Gastroesophageal sphincter (tissue), 4 donors: ENCODE measurements at regions not wholly inside any gene's neighbourhood (a gene's known extent, or its start where the extent isn't known, plus 50 kb on each side); places are given as distances from the start of the nearest gene placed in this dataset.

Source experiments
- ATAC-seq: fragments of 150-250 bp; one replicate; pipeline ENCODE4 v1.9.1; 2016; ENCODE audit warnings: mild to moderate bottlenecking, moderate library complexity
- H3K27ac ChIP-seq, 4 donors: fragments of 200-600 bp; sonication (generic) in 3 of 4; 1 replicate in 3 of 4; 2 replicates in 1 of 4; pipeline ENCODE4 v1.5.1; 2016 to 2019
- H3K27me3 ChIP-seq: fragments of 200-600 bp; sonication (generic); one replicate; pipeline ENCODE4 v1.5.1; 2019
- H3K36me3 ChIP-seq, 2 donors: fragments of 200-600 bp; sonication (generic); one replicate each; pipeline ENCODE4 v1.5.1; 2019; ENCODE audit warnings: control low read depth in 1 of 2
- H3K4me1 ChIP-seq, 3 donors: fragments of 200-600 bp; sonication (generic); 1 replicate in 2 of 3; 2 replicates in 1 of 3; pipeline ENCODE4 v1.5.1; 2016 to 2019; ENCODE audit warnings: control low read depth in 2 of 3
- H3K4me3 ChIP-seq, 2 donors: fragments of 200-600 bp; sonication (generic); one replicate each; pipeline ENCODE4 v1.5.1; 2019; ENCODE audit warnings: mild to moderate bottlenecking in 1 of 2, moderate library complexity in 1 of 2
- H3K9me3 ChIP-seq, 3 donors: fragments of 200-600 bp; sonication (generic); one replicate each; pipeline ENCODE4 v1.5.1; 2017 to 2019; ENCODE audit warnings: control low read depth in 2 of 3
- CTCF ChIP-seq, 4 experiments: fragments of 200-600 bp in 2 of 4; fragments of 450-650 bp in 2 of 4; sonication (generic) in 1 of 4; IDR thresholded peaks; one replicate each; pipeline ENCODE4 v1.5.1; 2017 to 2019; ENCODE audit warnings: antibody characterized with exemption in 4 of 4, mild to moderate bottlenecking in 2 of 4, moderate library complexity in 2 of 4
- EP300 ChIP-seq: sonication (generic); formaldehyde crosslinking; IDR thresholded peaks from one replicate; pipeline ENCODE4 v1.6.1; 2017; ENCODE audit warnings: antibody characterized with exemption, mild to moderate bottlenecking
- POLR2A ChIP-seq, 2 donors: fragments of 450-650 bp; IDR thresholded peaks; one replicate each; pipeline ENCODE4 v1.6.1; 2017; ENCODE audit warnings: antibody characterized with exemption in 2 of 2, mild to moderate bottlenecking in 2 of 2, moderate library complexity in 1 of 2
- POLR2AphosphoS5 ChIP-seq: sonication (generic); formaldehyde crosslinking; IDR thresholded peaks from one replicate; pipeline ENCODE4 v1.6.1; 2017; ENCODE audit warnings: antibody characterized with exemption
- WGBS, 2 donors: methylation state at CpG; one replicate each; pipeline ENCODE4 v1.1.5; 2018; ENCODE audit warnings: low coverage in 1 of 2; 5-methylcytosine and 5-hydroxymethylcytosine counted together

GRCh38 chr16:86974120-86974519 lies 343.1 kb downstream of the C16orf95 start:
- Histone ChIP-seq H3K36me3 (no peaks in the 10 kb centered on the region), H3K4me3 (no peak overlapping the region), H3K9me3 (peaks cover 0 to 19% (median 0%) of the 10 kb centered on the region in 3 donors), H3K4me1 (no peaks in the 10 kb centered on the region), H3K27me3 (peaks cover 42% of the 10 kb centered on the region), H3K27ac (no peak overlapping the region)
- no peak for TF ChIP-seq EP300
- TF ChIP-seq POLR2AphosphoS5: no peak
- no peak for TF ChIP-seq POLR2A (IDR thresholded peaks at IDR 0.05)
- no peak for TF ChIP-seq CTCF (IDR thresholded peaks at IDR 0.05)
- no CpG with 5 or more reads among the region's 2 CpGs for WGBS, 2 donors
- no peak for ATAC-seq

GRCh38 chr16:86975445-86975844 lies 341.7 kb downstream of the C16orf95 start:
- TF ChIP-seq POLR2AphosphoS5 (no peak), POLR2A (IDR thresholded peaks at IDR 0.05) (no peak), EP300 (no peak), CTCF (IDR thresholded peaks at IDR 0.05) (no peak)
- WGBS, 2 donors: no CpG with 5 or more reads among the region's 2 CpGs
- H3K27me3 ChIP-seq: peaks cover 38% of the 10 kb centered on the region
- no peaks in the 10 kb centered on the region for H3K4me1 ChIP-seq
- ATAC-seq: no peak
- H3K4me3 ChIP-seq: no peak overlapping the region
- peaks cover 0 to 11% (median 0%) of the 10 kb centered on the region in 3 donors for H3K9me3 ChIP-seq
- no peak overlapping the region for H3K27ac ChIP-seq
- H3K36me3 ChIP-seq: no peaks in the 10 kb centered on the region

DNA sequence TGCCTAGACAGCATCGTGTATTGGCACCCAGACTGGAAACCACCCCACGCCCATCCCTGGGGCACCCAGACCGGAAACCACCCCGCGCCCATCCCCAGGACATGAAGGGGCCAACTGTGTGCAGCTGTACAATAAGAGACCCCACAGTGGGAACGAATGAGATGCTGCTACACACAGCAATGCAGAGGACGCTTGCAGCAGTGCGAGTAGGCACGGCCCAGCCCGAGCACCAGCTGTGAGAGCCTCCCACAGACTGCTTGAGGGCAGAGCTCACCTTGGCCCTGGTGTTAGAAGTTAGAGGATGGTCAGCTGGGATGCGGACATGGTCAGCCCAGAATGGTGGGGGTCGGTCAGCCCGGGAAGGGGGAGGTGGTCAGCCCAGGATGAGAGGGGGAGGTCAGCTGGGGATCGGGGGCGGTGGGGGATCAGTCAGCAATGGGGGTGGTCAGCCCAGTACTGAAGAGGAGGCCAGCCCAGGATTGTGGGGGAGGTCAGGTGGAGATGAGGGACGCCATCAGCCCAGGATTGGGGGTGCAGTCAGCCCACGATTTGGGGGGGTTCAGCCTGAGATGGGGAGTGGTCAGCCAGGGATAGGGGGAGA lies 340.0 kb downstream of the C16orf95 start:
- no peak for TF ChIP-seq EP300
- no peak for TF ChIP-seq CTCF (IDR thresholded peaks at IDR 0.05)
- TF ChIP-seq POLR2A (IDR thresholded peaks at IDR 0.05): no peak
- TF ChIP-seq POLR2AphosphoS5: no peak
- Histone ChIP-seq H3K27me3 (peaks cover 24% of the 10 kb centered on the region), H3K27ac (no peak overlapping the region), H3K4me3 (no peak overlapping the region), H3K36me3 (no peaks in the 10 kb centered on the region), H3K4me1 (no peaks in the 10 kb centered on the region), H3K9me3 (peaks cover 0 to 7% (median 0%) of the 10 kb centered on the region in 3 donors)
- 73% methylated on average over 4 of the region's 17 CpGs; no CpG with 5 or more reads in 1 of the 2 donors for WGBS, 2 donors
- peak; percentile 13 for ATAC-seq

DNA sequence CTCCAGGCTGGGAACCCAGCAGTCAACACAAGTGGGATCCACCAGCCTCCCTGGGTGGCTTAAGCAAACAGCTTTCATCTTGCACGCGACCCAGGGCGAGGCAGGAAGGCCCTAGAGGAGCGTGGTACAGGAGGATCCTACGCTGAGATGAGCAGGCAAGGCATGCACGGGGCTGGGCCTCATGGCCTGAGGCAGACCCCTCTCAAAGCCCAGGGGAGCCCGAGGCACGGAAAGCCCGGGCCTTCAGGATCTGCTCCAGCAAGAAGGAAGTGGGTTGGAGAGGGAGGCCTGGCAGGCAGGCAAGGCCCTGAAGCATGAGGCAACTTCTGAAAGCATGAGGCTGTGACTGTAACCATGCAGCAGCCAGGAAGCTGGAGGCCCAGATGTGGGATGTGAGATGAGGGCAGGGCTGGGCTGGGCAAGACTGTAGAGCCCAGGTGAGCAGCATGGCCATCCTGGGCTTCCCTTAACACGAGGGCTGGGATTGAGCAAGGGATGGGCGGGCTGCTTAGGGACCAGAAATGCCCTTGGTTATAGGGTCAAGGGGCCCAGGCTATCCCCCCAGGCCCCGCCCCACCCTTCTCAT lies 338.7 kb downstream of the C16orf95 start:
- 90% methylated on average over 3 of the region's 12 CpGs; no CpG with 5 or more reads in 1 of the 2 donors for WGBS, 2 donors
- ATAC-seq: no peak
- TF ChIP-seq EP300 (no peak), POLR2AphosphoS5 (no peak), POLR2A (IDR thresholded peaks at IDR 0.05) (no peak), CTCF (IDR thresholded peaks at IDR 0.05) (no peak)

DNA sequence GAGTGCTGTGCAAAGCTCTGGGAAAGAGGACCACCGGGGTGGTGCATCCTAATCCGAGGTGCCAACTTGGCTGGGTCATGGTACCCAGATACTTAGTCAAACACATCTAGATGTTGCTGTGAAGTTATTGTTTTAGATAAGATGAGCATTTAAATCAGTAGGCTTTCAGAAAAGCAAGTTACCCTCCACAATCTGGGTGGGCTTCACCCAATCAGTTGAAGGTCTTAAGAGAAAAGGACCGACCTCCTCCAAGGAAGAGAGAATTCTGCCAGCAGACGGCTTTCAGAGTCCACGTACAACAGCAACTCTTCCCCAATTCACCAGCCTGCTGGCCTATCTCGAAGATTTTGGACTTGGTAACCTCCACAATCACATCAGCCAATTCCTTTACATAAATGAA lies 338.1 kb downstream of the C16orf95 start:
- H3K4me1 ChIP-seq: no peaks in the 10 kb centered on the region
- 89 to 100% methylated on average over 4 of the region's 6 CpGs for WGBS, 2 donors
- no peaks in the 10 kb centered on the region for H3K36me3 ChIP-seq
- no peak overlapping the region for H3K4me3 ChIP-seq
- H3K27me3 ChIP-seq: peaks cover 24% of the 10 kb centered on the region
- ATAC-seq: no peak
- TF ChIP-seq EP300 (no peak), POLR2AphosphoS5 (no peak), POLR2A (IDR thresholded peaks at IDR 0.05) (no peak), CTCF (IDR thresholded peaks at IDR 0.05) (no peak)
- peaks cover 0 to 5% (median 0%) of the 10 kb centered on the region in 3 donors for H3K9me3 ChIP-seq
- no peak overlapping the region for H3K27ac ChIP-seq

More for the DNA sequence above, 338.7 kb downstream of the C16orf95 start:
- Histone ChIP-seq H3K27ac (no peak overlapping the region), H3K27me3 (peaks cover 24% of the 10 kb centered on the region), H3K4me1 (no peaks in the 10 kb centered on the region), H3K9me3 (peaks cover 0 to 7% (median 0%) of the 10 kb centered on the region in 3 donors), H3K4me3 (no peak overlapping the region), H3K36me3 (no peaks in the 10 kb centered on the region)
